Stimulated activated CD4-positive, alpha-beta T cell treated with anti-CD3 and anti-CD28 coated beads, Interleukin-15, amount 100 ng/mL, for 24 hours (primary cell): ENCODE measurements at regions not wholly inside any gene's neighbourhood (a gene's known extent, or its start where the extent isn't known, plus 50 kb on each side); places are given as distances from the start of the nearest gene placed in this dataset.

Experiments used
- DNase-seq: peaks from one replicate; pipeline ENCODE4 v3.0.0-alpha.2; 2020

- DNase-seq = no peak
These were observed 227.7 kb downstream of the BCAT1 start for GRCh38 chr12:24721191-24721590.

- DNase-seq = peak; percentile 60
These were observed 229.6 kb downstream of the BCAT1 start for GRCh38 chr12:24719293-24719721.

- DNase-seq = no peak
These were observed 230.3 kb downstream of the BCAT1 start for GRCh38 chr12:24718617-24719016.

- no peak for DNase-seq
These were observed 234.7 kb downstream of the BCAT1 start for GRCh38 chr12:24714237-24714636.

- DNase-seq = no peak
These were observed 237.6 kb downstream of the BCAT1 start for GRCh38 chr12:24711056-24712008.

- no peak for DNase-seq
These were observed 239.7 kb downstream of the BCAT1 start for GRCh38 chr12:24709216-24709615.

- no peak for DNase-seq
These were observed 240.2 kb downstream of the BCAT1 start for GRCh38 chr12:24708718-24709117.

GRCh38 chr12:24708043-24708442 is 240.9 kb downstream of the BCAT1 start:
- DNase-seq = no peak

- DNase-seq = no peak
These were observed 241.6 kb downstream of the BCAT1 start for GRCh38 chr12:24707334-24707733.

- no peak for DNase-seq
These were observed 243.1 kb downstream of the BCAT1 start for GRCh38 chr12:24705741-24706358.

GRCh38 chr12:24705216-24705615 is 243.7 kb downstream of the BCAT1 start:
- no peak for DNase-seq

GRCh38 chr12:24701343-24701742 is 247.6 kb downstream of the BCAT1 start:
- no peak for DNase-seq

GRCh38 chr12:24698972-24699371 is 249.9 kb downstream of the BCAT1 start:
- no peak for DNase-seq

GRCh38 chr12:24697769-24698168 is 251.1 kb downstream of the BCAT1 start:
- DNase-seq = no peak

GRCh38 chr12:24697295-24697694 is 251.6 kb downstream of the BCAT1 start:
- no peak for DNase-seq

GRCh38 chr12:24696800-24697199 is 252.1 kb downstream of the BCAT1 start:
- no peak for DNase-seq

- DNase-seq = no peak
These were observed 253.1 kb downstream of the BCAT1 start for GRCh38 chr12:24695657-24696329.

GRCh38 chr12:24695103-24695502 is 253.8 kb downstream of the BCAT1 start:
- no peak for DNase-seq

GRCh38 chr12:24688601-24689000 is 260.3 kb downstream of the BCAT1 start:
- DNase-seq = no peak

- DNase-seq = no peak
These were observed 267.3 kb downstream of the BCAT1 start for GRCh38 chr12:24681570-24681969.

- no peak for DNase-seq
These were observed 269.8 kb downstream of the BCAT1 start for GRCh38 chr12:24679126-24679525.

- DNase-seq = no peak
These were observed 270.5 kb downstream of the BCAT1 start for GRCh38 chr12:24678436-24678835.

- no peak for DNase-seq
These were observed 280.3 kb downstream of the BCAT1 start for GRCh38 chr12:24668563-24668962.
